H1 (cell line): ENCODE measurements at regions not wholly inside any gene's neighbourhood (a gene's known extent, or its start where the extent isn't known, plus 50 kb on each side); places are given as distances from the start of the nearest gene placed in this dataset.

Experiments
- CEBPB ChIP-seq: IDR thresholded peaks from 2 replicates; pipeline ENCODE4 v1.6.1; 2012; ENCODE audit warnings: low read depth, low read length
- GTF2F1 ChIP-seq: IDR thresholded peaks from 2 replicates; pipeline ENCODE4 v1.6.1; 2012; ENCODE audit warnings: low read depth, low read length, improper control_type of control experiment, borderline replicate concordance
- JUND ChIP-seq: IDR thresholded peaks from 2 replicates; pipeline ENCODE4 v1.6.1; 2011; ENCODE audit warnings: mild to moderate bottlenecking, improper control_type of control experiment, low read length
- SIRT6 ChIP-seq: IDR thresholded peaks from one replicate; pipeline ENCODE4 v1.7.1; 2012; ENCODE audit warnings: low read length, inconsistent platforms
- SP4 ChIP-seq: IDR thresholded peaks from 2 replicates; pipeline ENCODE4 v1.6.1; 2012; ENCODE audit warnings: low read length, inconsistent platforms

DNA sequence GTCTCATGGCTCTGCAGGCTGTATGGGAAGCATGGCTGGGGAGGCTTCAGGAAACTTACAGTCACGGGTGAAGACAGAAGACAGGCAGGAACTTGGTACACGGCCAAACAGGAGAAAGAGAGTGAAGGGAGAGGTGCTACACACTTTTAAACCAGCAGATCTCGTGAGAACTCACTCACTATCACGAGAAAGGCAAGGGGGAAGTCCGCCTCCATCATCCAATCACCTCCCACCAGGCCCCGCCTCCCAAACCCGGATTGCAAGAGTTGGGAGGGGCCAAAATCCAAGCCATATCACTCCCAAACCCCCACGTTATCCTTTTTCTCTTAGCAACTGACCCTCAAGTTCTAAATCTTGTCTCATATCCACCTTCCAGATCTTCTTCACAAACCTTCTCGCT is 1710.5 kb upstream of the TENM3 start (continued):
- TF ChIP-seq GTF2F1 (no peak), SIRT6 (no peak), SP4 (no peak), CEBPB (no peak), JUND (no peak)
